GM19043 (cell line): ENCODE measurements at regions not wholly inside any gene's neighbourhood (a gene's known extent, or its start where the extent isn't known, plus 50 kb on each side); places are given as distances from the start of the nearest gene placed in this dataset.
"Not testable (repeated sequence)": the region's sequence is repeated elsewhere in the genome, so short reads cannot be mapped to it uniquely, and the experiment has no call there.

ENCODE experiments used
- ATAC-seq: cut with Tn5 transposase; IDR thresholded peaks from one replicate; pipeline ENCODE4 v1.9.1; 2021; ENCODE audit warnings: low read depth; ENCODE audit not compliant: unreplicated experiment

DNA sequence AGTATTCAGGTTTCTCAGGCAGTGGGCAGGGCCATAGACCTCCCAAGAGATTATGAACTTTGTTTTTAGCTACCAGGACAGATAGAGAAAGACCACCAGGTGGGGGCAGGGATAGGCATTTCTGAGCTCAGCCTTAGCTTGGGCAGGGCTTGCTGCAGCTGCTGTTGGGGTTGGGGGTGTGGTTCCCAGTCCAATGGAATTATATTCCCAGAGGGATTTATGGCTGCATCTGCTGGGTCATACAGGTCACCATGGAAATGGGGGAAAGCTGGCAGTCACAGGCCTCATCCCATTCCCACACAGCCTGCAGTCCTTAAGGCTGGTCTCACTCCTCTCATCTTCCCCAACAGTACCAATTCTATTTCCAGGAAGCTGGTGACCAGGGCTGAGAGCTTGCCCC is 144.6 kb upstream of the ZPLD1 start:
- ATAC-seq, result no peak

DNA sequence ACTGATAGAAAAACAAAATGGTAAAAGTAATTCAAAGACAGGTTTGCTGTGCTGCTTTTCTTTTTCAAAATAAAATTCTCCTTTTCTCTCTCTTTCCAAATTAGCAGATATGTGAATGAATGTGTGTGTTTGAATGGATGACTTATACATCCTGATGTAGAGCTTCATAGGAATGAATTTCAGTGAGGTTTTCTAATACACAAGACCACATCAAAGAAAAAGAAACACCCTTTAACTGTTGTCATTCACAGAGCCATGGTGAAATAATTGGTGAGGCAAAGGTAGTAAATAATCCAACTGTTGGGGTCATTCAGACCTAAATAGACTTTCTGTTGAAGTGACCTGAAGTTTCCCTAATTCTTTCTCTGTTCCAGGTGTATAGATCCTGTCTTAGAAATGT is 139.1 kb upstream of the ZPLD1 start:
- no peak for ATAC-seq

DNA sequence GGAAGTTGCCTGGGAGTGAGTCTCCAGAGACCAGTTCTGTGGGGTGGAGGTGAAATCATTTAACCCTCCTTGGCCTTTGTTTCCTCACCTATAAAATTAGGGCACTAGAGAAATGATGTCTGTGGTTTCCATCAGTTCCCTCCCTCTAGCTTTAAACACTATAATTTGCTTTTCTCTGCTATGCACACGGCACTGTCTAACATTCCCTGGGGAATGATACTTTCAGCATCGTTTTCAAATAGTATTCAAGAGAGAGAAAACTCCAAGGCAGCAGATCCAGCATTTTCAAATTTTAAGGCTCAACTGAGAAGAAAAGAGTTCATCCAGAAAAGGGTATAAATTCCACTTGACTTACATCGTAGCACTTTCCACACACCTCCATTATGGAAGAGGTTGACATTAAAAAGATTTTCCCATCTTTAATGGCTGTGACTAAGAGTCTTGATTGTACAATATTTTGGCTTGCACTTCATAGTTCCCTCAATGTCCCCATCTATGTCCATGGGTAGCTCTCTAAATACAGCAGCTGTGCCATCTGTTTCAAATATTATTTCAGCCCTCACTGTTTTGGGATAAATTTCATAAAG is 137.7 kb upstream of the ZPLD1 start:
- no peak for ATAC-seq

DNA sequence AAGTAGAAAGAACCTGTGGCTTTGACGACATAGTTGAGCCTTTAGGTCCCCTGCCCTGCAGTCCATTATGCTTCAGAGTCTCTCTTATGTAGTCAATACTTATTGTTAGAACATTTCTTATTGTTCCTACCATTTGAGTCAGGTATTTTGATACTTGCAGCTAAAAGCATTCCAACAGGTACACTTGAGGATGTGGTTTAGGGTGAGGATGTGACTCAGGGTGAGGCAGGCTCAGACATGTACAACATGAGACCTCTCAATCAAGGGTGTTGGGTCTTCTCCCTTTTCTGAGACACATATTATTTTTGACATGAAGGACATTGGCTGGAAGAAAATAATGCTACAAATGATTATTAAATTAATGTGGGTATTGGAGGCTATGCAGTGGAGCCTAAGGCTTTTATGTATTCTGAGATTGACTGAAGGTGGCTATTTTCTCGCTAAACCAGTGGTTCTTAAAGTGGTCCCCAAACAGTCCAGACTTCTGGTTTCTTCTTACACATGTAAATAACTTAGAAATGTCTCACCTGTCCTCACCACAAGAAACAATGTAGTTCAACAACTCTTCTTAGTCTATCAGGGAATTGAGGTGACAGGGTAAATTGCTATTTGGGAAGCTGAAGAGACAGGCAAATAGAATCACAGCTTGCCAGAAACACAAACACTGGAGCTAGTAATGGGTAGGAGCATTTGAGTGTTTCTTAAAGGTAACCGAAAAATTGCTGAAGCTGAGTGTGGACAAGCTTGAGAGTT is 135.5 kb upstream of the ZPLD1 start:
- peak; percentile 47 for ATAC-seq

DNA sequence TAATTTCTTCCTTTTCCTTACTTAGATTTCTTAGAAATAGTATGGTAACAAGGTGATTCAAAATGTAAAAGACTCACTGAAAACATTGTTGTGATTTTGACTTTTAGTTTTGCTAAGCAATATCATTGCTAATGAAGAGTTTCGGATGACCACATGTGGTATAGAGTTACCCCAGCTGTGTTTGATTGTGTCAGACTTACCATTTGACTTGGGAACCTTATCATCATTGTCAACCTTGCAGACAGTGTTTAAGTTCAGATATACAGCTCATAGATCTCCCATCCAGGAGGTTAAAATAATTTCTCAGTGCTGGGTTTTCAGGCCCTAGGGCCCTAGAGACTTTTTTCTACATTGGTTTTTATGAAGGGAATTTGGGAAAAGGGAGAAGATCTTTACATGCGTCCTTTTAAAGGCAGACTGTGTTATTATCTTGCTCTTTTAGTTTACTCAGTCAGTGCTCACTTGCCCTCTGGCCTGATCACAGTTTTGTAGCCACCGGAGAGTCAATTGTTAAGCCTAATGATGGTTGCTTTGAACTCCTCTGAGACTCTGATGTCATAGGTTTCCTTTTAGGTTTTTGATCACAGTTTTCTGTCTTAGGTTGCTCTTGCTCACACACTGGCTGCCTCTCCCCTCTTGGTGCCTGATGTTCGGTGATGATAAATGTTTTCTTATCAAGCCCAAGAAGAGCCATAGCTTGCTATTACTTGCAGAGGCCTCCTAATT is 133.5 kb upstream of the ZPLD1 start:
- ATAC-seq, result no peak

DNA sequence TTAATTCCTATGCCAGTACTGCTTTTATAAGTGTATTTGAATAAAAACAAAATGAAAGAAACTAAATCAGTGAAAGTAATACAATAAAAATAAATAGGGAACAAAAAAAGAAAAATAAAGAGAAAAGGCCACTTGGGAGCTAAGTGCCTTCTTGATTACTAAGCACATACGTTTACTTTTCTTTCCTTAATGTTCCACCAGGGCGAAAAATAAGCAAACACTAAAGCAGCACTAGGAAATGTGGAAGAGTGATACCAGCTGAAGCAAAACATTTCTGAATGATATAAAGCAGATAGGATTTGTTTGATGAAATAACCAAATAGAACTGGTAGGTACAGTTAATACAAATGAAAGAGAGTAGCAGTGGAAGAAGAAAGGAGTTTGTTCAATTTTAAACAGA is 132.8 kb upstream of the ZPLD1 start:
- ATAC-seq, result no peak

DNA sequence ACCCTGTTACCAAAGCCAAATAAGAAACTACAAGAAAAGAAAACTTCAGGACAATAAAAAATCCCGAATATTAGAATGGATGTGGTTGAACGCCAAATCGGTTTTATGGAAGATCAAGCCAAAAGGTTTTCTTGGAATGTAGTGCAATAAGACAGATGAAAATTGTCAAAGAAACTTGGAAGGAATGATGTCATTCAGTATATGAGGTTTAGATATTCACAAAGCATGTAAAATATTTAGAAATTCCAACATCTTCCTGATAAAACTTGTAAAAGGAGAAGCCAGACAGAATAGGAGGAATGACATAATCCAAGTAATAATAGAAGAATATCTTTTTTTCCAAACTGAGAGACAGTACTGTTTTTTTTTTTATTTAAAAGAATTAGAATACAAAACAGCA is 130.3 kb upstream of the ZPLD1 start:
- no peak for ATAC-seq

DNA sequence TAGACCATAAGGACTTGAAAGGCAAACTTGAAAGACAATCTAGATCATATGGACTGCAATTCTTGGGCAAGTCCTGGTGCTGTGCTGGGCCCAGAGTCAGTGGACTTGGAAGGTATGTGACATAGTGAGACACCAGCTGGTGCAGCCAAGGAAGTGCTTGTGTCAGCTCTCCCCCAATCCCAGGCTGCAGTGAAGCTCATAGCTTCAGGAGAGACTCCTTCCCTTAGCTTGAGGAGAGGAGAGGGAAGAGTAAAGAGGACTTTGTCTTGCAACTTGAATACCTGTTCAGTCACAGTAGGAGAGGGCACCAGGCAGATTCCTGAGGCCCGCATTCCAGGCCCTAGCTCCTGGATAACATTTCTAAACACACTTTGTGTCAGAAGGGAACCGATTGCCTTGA is 127.4 kb upstream of the ZPLD1 start:
- ATAC-seq, result no peak

DNA sequence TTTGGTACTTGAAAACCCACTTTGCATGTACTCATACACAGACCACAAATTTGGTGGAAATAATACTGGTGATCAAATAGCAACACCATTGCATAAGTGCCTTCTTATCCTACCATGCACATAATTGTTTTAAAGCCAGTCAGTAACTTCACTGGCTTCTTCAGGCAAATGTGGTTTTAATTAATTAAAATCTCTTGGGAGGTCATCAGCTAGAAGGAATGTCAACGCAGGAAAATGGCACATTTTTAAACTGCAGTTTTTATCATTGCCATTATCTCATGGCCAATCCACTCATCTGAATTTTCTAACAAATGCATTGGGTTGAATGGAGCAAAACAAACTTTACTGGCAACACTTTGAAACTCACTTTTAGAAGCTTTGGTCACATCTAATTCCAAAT is 105.7 kb upstream of the ZPLD1 start:
- no peak for ATAC-seq

DNA sequence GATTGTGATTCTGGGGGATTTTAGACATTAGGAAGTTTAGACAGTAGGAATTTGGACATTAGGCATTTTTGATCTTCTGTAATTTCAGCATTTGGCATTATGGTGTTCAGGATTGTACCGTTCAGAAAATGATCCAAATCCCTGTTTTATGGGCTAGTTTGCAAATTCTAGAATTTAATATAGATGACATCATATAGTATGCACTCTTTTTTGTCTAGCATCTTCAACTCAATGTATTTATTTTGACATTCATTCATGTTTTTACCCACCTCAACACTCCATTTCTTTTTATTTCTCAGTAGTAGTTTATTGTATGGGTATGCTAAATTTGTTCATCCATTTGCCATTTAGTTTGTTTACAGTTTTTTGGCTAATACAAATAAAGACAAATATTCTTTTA is 105.3 kb upstream of the ZPLD1 start:
- no peak for ATAC-seq

DNA sequence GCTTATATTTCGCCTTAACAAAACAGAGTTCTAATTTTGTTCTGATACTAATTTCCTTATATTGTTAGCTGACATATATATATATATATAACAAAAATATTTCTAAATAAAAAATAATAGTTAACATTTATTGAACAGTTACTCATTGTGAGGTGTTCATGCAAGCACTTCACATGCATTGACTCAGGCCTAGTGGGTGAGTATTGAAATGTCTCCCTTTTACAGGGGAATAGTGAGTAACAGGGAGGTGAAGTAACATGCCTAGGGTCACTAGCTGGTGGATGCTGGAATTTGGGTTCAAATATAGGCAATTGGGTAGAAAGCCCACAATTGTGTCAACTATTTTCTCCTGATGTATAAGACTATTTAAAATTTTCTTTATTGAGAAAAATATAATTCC is 102.6 kb upstream of the ZPLD1 start:
- ATAC-seq, result no peak

DNA sequence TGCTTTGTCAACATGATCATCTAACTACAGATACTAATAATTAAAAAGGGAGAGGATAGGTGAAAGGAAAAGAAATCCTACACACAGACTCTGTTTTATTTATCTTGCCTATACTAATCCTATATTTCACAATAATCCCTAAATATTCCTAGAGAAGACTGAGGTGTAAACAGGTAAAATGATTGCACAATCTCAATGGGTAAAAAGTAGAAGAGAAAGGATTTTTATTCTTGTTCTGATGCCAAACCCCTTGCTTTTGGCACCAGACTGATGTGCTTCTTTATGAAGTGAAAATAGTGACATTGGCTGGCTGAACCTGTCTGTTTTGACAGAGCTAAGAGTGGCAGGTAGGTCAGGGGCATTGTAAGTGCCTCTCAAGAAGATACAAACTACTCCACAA is 101.9 kb upstream of the ZPLD1 start:
- no peak for ATAC-seq

DNA sequence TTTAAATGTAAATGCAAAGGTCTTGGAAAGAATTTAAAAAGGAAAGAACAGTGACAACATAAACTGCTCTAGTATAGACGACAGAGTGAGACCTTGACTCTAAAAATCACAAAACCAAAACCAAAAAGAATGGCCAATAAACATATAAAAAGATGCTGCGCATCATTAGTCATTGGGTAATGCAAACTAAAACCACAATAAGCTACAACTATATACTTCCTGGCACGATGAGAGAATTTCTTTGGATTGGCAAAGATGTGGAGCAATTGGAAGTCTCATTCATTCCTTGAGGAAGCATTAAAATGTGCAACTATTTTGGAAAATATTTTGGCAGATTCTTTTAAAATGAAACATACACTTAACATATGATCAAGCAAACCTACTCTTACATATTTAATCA is 98.7 kb upstream of the ZPLD1 start:
- no peak for ATAC-seq

DNA sequence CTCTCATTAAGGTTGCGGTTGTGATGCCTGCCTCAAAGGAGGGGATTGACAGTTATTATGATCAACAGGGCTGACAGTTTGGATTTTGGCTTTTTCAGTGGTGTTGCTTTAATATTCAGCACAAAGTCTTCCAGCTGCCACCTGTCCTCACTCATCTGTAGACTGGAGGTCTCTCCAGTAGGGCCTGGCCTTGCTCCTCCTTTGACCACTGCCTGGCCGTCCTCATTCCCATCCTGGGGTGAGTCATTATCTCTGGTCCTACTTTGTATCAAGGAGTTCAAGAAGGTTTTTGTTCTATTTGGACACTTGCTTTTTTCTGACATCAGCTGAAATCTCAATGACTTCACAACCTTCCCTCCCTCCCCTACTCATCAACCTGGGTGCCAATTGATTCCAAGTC is 95.1 kb upstream of the ZPLD1 start:
- ATAC-seq, result no peak

DNA sequence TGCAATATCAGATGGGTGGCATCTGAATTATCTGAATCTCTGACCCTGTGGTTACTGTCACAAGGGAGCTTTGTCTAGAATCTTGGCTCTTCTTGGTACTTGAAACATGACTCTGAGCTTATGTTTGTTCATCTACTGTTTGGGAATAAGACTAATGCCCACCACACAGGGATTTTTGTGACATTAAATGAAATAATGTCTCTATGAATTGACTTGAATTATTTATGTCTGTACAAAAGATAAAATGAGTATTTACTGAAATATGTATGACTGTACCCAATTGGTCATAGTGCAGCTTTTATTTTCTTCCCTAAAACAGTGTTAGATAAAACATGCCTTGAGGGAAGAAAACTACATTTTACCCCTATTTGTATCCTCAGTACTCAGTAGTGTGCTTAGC is 87.9 kb upstream of the ZPLD1 start:
- no peak for ATAC-seq

DNA sequence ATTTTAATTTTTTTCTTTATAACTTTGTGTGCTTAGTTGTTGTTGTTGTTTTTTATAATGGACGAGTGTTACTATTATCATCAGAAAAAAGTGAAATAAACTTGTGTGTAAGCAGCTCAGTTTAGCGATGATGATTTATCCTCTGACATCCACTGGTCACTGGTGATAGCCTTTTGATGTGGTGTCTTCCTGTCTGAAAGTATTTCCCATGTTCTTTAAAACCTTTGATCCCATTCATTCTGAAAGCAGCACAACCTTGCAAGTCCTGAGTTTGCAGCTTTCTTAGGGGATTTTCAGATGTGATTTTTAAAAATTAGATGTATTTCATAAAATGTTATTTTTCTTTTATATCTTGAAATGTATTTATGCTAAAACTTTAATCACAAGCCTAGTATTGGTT is 85.9 kb upstream of the ZPLD1 start:
- ATAC-seq, result no peak

DNA sequence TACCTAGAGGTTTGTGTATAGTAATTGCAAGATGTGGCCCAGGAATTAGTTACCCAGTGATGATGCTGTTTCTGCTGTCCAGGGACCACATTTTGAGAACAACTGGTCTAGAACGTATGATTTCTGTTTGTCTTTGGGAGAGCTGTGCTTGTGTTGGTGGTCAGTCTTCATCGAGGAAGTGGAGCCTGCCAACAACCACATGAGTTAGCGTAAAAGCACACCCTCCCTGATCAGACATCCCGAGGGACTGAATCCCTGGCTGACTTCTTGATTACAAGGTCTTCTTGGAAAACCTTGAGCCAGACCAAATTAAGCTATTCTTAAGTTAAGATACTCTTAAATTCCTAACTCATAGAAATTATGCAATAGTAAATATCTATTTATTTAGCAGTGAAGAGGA is 81.7 kb upstream of the ZPLD1 start:
- ATAC-seq, result no peak

DNA sequence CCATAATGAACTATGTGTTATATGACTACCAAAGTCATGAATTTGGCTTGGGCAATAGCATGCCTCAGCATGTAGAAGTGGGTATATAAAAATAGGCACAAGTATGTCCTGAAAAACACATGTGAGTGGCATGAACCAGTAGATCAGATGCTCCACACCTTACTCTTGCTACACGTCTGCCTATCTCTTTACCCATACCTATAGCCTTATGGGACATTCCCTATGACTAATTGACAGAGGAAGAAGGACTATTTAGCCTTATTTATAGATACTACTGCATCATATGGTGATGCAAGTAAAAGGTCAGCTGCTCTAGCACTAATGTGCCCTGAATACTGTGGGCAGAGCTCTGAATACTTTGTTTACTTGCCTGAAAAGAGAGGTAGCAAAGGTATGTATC is 81.0 kb upstream of the ZPLD1 start:
- no peak for ATAC-seq

DNA sequence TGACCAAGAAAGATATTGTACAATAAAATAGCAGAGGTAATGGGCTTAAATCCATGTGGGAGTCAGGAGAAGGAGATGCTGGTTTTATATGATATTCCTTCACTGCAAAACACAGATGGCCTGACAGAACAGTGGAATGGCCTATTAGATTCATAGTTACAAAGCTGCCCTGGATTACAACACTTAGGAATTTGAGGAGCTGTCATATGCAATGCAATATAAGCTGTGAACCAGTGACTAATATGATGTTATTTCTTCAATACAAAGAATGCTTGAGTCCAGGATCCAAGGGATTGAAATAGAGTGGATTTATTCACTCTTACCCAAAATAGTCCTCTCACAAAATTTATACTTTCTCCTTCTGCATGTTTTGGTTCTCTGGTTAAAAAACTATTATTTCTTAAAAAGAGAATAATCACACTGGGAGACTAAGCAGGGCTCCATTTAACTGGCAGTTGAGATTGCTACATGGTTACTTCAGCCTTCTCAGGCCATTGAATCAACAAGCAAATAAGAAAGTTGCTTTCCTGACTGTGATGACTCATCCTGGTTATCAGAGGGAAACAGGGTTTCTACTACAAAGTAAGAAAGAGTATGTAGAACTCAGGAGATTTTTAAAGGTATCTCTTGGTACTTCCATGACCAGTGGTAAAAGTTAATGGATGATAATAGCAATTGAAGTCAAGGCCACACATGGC is 79.8 kb upstream of the ZPLD1 start:
- ATAC-seq, result no peak

DNA sequence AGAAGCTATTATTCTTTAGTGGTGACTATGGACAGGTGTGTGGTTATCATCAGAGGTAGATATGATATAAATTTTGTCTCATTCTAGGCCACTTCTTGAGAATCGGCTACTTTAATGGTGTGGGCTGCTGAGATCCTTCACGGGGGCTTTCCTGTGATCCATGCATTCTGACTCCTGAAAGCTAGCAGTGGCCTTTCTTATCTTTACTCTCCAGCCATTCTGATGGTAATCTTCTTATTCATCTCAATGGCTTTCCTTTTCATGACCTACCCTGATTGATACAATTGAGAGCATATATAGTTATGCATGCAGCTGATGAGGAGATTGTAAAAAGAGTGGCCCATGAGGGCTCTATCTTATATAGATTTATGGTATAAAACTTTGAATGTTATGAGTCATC is 78.3 kb upstream of the ZPLD1 start:
- ATAC-seq, result no peak

DNA sequence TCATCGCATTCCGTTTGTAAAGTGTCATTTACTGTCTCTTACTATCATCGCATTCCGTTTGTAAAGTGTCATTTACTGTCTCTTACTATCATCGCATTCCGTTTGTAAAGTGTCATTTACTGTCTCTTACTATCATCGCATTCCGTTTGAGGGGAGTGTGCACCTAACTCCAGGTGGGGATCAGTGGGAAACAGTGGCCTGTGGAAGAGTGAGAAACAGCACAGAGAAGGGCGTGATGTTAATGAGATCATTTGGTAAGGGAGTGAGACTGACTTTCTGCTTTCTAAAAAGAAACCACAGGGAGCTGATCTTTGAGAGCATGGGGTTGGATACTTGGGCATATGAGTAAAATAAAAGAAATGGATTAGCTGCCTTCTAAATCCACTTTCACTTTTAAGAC is 77.5 kb upstream of the ZPLD1 start:
- ATAC-seq, result not testable (repeated sequence)
